GM18511 (cell line): ENCODE measurements at regions not wholly inside any gene's neighbourhood (a gene's known extent, or its start where the extent isn't known, plus 50 kb on each side); places are given as distances from the start of the nearest gene placed in this dataset.
"Not testable (repeated sequence)": the region's sequence is repeated elsewhere in the genome, so short reads cannot be mapped to it uniquely, and the experiment has no call there.

ENCODE experiments used
- ATAC-seq: cut with Tn5 transposase; IDR thresholded peaks from one replicate; pipeline ENCODE4 v1.9.1; 2021; ENCODE audit warnings: mild to moderate bottlenecking, moderate library complexity; ENCODE audit not compliant: unreplicated experiment

- ATAC-seq: no peak
Observed at GRCh38 chr15:57767481-57767880, 61.0 kb downstream of the POLR2M start.

- no peak for ATAC-seq
Observed at GRCh38 chr15:57769266-57769665, 62.8 kb downstream of the POLR2M start.

GRCh38 chr15:57770495-57770894 is 64.0 kb downstream of the POLR2M start:
- ATAC-seq: no peak

GRCh38 chr15:57772223-57772957 is 65.9 kb downstream of the POLR2M start:
- ATAC-seq: no peak

DNA sequence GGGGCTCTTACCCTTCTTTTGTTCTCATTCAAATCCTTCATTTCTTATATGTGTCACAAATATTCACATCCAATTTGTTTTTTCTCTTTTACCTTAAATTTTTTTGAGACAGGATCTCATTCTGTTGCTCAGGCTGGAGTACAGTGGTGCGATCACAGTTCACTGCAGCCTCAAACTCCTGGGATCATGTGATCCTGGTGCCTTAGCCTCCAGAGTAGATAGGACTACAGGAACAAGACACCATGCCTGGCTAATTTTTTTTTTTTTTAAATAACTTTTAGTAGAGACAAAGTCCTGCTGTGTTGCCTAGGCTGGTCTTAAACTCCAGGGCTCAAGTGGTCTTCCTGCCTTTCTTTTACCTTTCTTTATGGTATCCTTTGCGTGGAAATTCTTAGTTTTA is 66.5 kb downstream of the POLR2M start:
- ATAC-seq: no peak

GRCh38 chr15:57777003-57777402 is 70.5 kb downstream of the POLR2M start:
- ATAC-seq: no peak

DNA sequence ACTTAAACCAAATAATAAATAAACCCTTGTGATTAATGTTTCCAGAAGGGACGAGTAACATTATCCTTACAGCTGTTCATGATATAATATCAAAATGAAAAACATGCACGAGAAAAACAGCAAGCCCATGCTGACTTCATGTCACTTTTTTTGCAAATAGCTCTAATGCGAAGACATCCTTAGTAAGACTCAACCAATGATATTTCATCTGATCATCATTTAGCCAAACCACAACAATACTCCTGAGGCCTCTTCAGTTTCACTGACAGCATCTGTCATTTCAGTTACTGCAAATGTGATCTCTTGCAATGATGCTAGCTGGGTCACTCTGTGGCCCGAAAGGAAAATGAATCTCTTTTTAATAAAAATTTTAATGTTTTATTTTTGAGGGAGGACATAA is 74.0 kb downstream of the POLR2M start:
- ATAC-seq: no peak

DNA sequence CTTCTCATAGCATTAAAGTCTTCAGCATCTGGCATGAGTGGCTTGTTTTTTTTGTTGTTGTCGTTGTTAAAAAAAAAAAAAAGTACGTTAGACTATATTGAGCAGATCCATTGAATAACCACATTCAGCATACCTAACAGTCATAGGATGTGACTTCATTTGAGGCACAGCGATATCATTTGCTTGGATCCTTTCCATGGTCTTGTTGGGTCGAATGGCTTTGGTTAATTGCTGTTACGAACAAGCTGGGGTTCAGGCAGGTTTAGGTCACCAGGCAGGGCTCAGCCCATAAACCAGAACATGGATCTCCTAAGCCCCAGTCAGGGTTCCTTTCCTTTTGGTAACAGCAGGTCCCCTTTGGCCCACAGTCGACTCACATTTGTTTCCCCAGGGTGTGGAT is 76.2 kb downstream of the POLR2M start:
- ATAC-seq: no peak

DNA sequence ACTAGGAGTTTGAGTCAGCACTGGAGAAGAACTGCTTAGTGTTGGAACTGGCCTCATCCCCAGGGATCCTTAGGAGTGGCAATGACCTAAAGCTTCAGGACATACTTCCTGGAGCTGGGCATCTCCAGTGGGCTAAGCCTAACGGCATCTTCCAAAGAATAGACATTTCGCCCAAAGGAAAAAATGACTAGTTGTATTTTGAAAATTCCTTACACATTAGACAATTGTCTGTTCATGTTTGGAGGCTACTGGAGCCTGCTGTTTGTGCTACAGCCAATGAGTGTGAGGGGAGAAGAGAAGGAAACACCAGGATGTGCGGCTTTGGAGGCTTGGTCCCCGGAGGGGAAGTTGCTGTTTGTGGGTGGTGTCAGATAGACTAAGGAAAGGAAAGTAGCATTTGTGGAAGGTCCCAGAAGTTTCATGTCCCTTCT is 77.6 kb downstream of the POLR2M start:
- no peak for ATAC-seq

- ATAC-seq: no peak
Observed at GRCh38 chr15:57785039-57785438, 78.5 kb downstream of the POLR2M start.

GRCh38 chr15:57785959-57786358 is 79.4 kb downstream of the POLR2M start:
- no peak for ATAC-seq

- ATAC-seq: no peak
Observed at GRCh38 chr15:57789225-57789624, 82.7 kb downstream of the POLR2M start.

GRCh38 chr15:57792724-57793449 is 86.4 kb downstream of the POLR2M start:
- no peak for ATAC-seq

GRCh38 chr15:57795261-57795660 is 88.7 kb downstream of the POLR2M start:
- ATAC-seq: no peak

DNA sequence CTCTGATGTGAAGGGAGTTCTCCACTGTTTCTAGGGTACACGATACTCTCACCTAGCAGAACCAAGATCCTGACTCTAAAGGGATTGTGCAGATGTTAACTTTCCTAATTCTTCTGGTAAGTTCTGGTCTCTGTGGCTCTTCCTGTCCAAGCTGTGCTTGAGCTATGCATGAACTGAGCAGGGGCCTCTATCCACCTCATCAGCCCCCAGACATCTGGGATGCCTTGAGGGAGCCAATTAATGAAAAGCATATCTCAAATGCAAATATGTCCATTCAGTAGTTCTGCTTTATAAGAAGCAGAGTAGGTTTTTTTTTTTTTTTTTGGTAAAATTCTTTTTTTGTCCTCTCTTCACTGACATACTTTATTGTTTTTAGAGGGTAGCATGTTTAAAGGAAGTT is 89.6 kb downstream of the POLR2M start:
- ATAC-seq: no peak

GRCh38 chr15:57797110-57797509 is 90.6 kb downstream of the POLR2M start:
- ATAC-seq: no peak

- ATAC-seq: no peak
Observed at GRCh38 chr15:57797568-57798267, 91.2 kb downstream of the POLR2M start.

GRCh38 chr15:57806003-57806402 is 99.5 kb downstream of the POLR2M start:
- no peak for ATAC-seq

GRCh38 chr15:57809285-57809684 is 102.8 kb downstream of the POLR2M start:
- not testable (repeated sequence) for ATAC-seq

GRCh38 chr15:57816599-57816998 is 110.1 kb downstream of the POLR2M start:
- ATAC-seq: no peak

DNA sequence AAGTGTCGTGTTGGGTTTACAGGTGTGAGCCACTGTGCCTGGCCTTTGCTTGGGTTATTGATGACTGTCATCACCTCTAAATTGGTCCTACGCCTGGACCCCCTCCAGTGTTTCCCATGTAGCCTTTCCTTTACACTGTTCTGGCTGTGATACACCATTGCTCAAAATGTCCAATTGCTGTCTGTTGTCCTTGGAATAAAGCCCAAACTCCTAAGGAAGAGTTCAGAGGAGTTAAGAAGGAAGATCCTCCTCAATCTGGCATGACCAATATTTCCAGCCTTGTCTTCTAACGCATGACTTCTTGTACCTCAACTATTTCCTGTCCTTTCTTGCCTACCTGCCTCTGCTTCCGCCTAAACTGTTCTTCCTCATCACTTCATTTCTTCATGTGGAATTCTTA is 113.1 kb downstream of the POLR2M start:
- no peak for ATAC-seq

GRCh38 chr15:57820119-57820518 is 113.6 kb downstream of the POLR2M start:
- no peak for ATAC-seq
